Esophagus squamous epithelium (tissue), 4 donors: ENCODE measurements at regions not wholly inside any gene's neighbourhood (a gene's known extent, or its start where the extent isn't known, plus 50 kb on each side); places are given as distances from the start of the nearest gene placed in this dataset.

ENCODE experiments used
- CTCF ChIP-seq, 6 experiments: fragments of 450-650 bp in 4 of 6; fragments of 200-600 bp in 2 of 6; sonication (generic) in 2 of 6; IDR thresholded peaks; one replicate each; pipeline ENCODE4 v1.5.1; 2016 to 2019; ENCODE audit warnings: antibody characterized with exemption in 6 of 6, mild to moderate bottlenecking in 4 of 6, moderate library complexity in 4 of 6
- POLR2A ChIP-seq, 4 donors: fragments of 450-650 bp; IDR thresholded peaks; one replicate each; pipeline ENCODE4 v1.6.1; 2017; ENCODE audit warnings: antibody characterized with exemption in 4 of 4, mild to moderate bottlenecking in 4 of 4, moderate library complexity in 3 of 4

- TF ChIP-seq CTCF (IDR thresholded peaks at IDR 0.05) (no peak), POLR2A (IDR thresholded peaks at IDR 0.05) (no peak)
These were observed 590.9 kb upstream of the PLXNA2 start for GRCh38 chr1:208835097-208835463.
